Neural cell (in vitro differentiated cells): ENCODE measurements at regions not wholly inside any gene's neighbourhood (a gene's known extent, or its start where the extent isn't known, plus 50 kb on each side); places are given as distances from the start of the nearest gene placed in this dataset.

Experiments used
- H2AFZ ChIP-seq: fragments of 200-600, 300-800 bp; sonication (generic), shearing (Covaris generic); 2 replicates; pipeline ENCODE4 v1.6.0; 2014; ENCODE audit warnings: low read depth, mild to moderate bottlenecking, antibody characterized with exemption, low read length, moderate library complexity
- H3F3A ChIP-seq: fragments of 200-600 bp; shearing (Covaris generic); 2 replicates; pipeline ENCODE4 v1.6.1; 2016; ENCODE audit warnings: mild to moderate bottlenecking, moderate library complexity, mixed read lengths, antibody characterized with exemption, low read length; ENCODE audit not compliant: insufficient read depth, poor library complexity, severe bottlenecking
- H3K27ac ChIP-seq: fragments of 200-600, 300-800 bp; sonication (generic), shearing (Covaris generic); 2 replicates; pipeline ENCODE4 v1.5.1; 2014; ENCODE audit warnings: mild to moderate bottlenecking, low read length, moderate library complexity
- H3K27me3 ChIP-seq: fragments of 300-800, 200-600 bp; sonication (generic), shearing (Covaris generic); 2 replicates; pipeline ENCODE4 v1.6.0; 2014; ENCODE audit warnings: mild to moderate bottlenecking, low read depth, low read length, moderate library complexity; ENCODE audit not compliant: insufficient read depth
- H3K36me3 ChIP-seq: fragments of 300-800, 200-600 bp; sonication (generic), shearing (Covaris generic); 2 replicates; pipeline ENCODE4 v1.5.1; 2014; ENCODE audit warnings: mild to moderate bottlenecking, antibody characterized with exemption, low read length, moderate library complexity; ENCODE audit not compliant: insufficient read depth
- H3K4me2 ChIP-seq: fragments of 300-800, 200-600 bp; sonication (generic), shearing (Covaris generic); 2 replicates; pipeline ENCODE4 v1.6.0; 2014; ENCODE audit warnings: mild to moderate bottlenecking, low read length
- H3K4me3 ChIP-seq: fragments of 300-800, 200-600 bp; sonication (generic), shearing (Covaris generic); 2 replicates; pipeline ENCODE4 v1.5.1; 2014; ENCODE audit warnings: mild to moderate bottlenecking, low read length, moderate library complexity
- H3K79me2 ChIP-seq: fragments of 200-600 bp; shearing (Covaris generic); replicated peaks from 2 replicates; pipeline ENCODE4 v1.6.0; 2014; ENCODE audit warnings: mild to moderate bottlenecking, low read length, moderate library complexity; ENCODE audit not compliant: insufficient read depth
- H3K9ac ChIP-seq: fragments of 300-800, 200-600 bp; sonication (generic), shearing (Covaris generic); 2 replicates; pipeline ENCODE4 v1.6.1; 2016; ENCODE audit warnings: mild to moderate bottlenecking, low read length, mixed read lengths
- H3K9me2 ChIP-seq: fragments of 200-600 bp; shearing (Covaris generic); 2 replicates; pipeline ENCODE4 v1.6.1; 2016; ENCODE audit warnings: mild to moderate bottlenecking, low read length, mixed read lengths; ENCODE audit not compliant: insufficient read depth
- H3K9me3 ChIP-seq: fragments of 200-600, 300-800 bp; sonication (generic), shearing (Covaris generic); 2 replicates; pipeline ENCODE4 v1.6.1; 2016; ENCODE audit warnings: mild to moderate bottlenecking, mixed run types, low read length, moderate library complexity, mixed read lengths
- H4K20me1 ChIP-seq: fragments of 200-600 bp; shearing (Covaris generic); 2 replicates; pipeline ENCODE4 v1.6.1; 2016; ENCODE audit warnings: mild to moderate bottlenecking, mixed run types; ENCODE audit not compliant: insufficient read depth
- EP300 ChIP-seq: fragments of 450-650 bp; conservative IDR thresholded peaks from 2 replicates; pipeline ENCODE4 v1.6.1; 2014; ENCODE audit warnings: antibody characterized with exemption, mild to moderate bottlenecking, moderate library complexity; ENCODE audit not compliant: poor library complexity, severe bottlenecking
- EZH2 ChIP-seq: fragments of 200-600, 300-800 bp; shearing (Covaris generic), sonication (generic); IDR thresholded peaks from 2 replicates; pipeline ENCODE4 v1.6.1; 2014; ENCODE audit warnings: antibody characterized with exemption, low read length, borderline replicate concordance, mild to moderate bottlenecking; ENCODE audit not compliant: insufficient read depth, poor library complexity, severe bottlenecking
- MXI1 ChIP-seq: fragments of 450-650 bp; conservative IDR thresholded peaks from 2 replicates; pipeline ENCODE4 v1.6.1; 2014; ENCODE audit warnings: antibody characterized with exemption, mild to moderate bottlenecking; ENCODE audit not compliant: poor library complexity, severe bottlenecking
- POLR2AphosphoS5 ChIP-seq: IDR thresholded peaks from 2 replicates; pipeline ENCODE4 v1.6.1; 2012
- RAD21 ChIP-seq: fragments of 450-650 bp; conservative IDR thresholded peaks from 2 replicates; pipeline ENCODE4 v1.6.1; 2014; ENCODE audit warnings: antibody characterized with exemption, mild to moderate bottlenecking, moderate library complexity
- SMC3 ChIP-seq: fragments of 450-650 bp; conservative IDR thresholded peaks from 2 replicates; pipeline ENCODE4 v1.6.1; 2014; ENCODE audit warnings: antibody characterized with exemption, mild to moderate bottlenecking, moderate library complexity; ENCODE audit not compliant: poor library complexity
- TAF1 ChIP-seq: IDR thresholded peaks from 2 replicates; pipeline ENCODE4 v1.6.1; 2012; ENCODE audit warnings: low read depth
- TF ChIP-seq, protein P1 (sequence below): fragments of 450-650 bp; IDR thresholded peaks from 2 replicates; pipeline ENCODE4 v1.5.1; 2014; ENCODE audit warnings: antibody characterized with exemption, mild to moderate bottlenecking, moderate library complexity; ENCODE audit not compliant: poor library complexity, severe bottlenecking
- TF ChIP-seq, protein P2 (sequence below): IDR thresholded peaks from 2 replicates; pipeline ENCODE4 v1.6.1; 2012; ENCODE audit warnings: borderline replicate concordance

DNA sequence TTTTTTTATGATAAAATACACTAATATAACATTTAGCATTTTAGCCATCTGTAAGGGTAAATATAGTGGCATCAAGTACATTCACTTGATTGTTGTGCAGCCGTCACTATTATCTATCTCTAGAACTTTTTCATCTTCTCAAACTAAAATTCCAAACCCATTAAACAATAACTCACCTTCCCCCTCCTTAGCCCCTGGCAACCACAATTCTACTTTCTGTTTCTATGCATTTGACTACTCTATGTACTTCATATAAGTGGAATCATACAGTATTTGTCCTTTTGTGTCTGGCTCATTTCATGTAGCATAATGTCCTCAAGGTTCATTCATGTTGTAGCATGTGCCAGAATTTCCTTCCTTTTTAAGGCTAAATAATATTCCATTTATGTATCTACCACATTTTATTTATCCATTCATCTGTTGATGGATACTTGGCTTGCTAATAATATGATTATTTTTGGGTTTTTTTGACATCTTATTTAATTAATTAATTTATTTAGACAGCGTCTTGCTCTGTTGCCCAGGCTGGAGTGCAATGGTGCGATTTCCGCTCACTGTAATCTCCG, 69.6 kb upstream of the MACF1 start:
- Histone ChIP-seq H3K4me3 (no peak overlapping the region), H3K27ac (no peak overlapping the region), H3K9ac (no peak overlapping the region), H2AFZ (no peak overlapping the region), H3K9me3 (no peaks in the 10 kb centered on the region), H4K20me1 (no peaks in the 10 kb centered on the region), H3F3A (no peaks in the 10 kb centered on the region), H3K36me3 (peaks cover 8% of the 10 kb centered on the region), H3K4me2 (no peak overlapping the region), H3K9me2 (no peaks in the 10 kb centered on the region), H3K79me2 (peaks cover 34% of the 10 kb centered on the region), H3K27me3 (no peaks in the 10 kb centered on the region)
- no peak for TF ChIP-seq POLR2AphosphoS5
- TF ChIP-seq, protein P1, sequence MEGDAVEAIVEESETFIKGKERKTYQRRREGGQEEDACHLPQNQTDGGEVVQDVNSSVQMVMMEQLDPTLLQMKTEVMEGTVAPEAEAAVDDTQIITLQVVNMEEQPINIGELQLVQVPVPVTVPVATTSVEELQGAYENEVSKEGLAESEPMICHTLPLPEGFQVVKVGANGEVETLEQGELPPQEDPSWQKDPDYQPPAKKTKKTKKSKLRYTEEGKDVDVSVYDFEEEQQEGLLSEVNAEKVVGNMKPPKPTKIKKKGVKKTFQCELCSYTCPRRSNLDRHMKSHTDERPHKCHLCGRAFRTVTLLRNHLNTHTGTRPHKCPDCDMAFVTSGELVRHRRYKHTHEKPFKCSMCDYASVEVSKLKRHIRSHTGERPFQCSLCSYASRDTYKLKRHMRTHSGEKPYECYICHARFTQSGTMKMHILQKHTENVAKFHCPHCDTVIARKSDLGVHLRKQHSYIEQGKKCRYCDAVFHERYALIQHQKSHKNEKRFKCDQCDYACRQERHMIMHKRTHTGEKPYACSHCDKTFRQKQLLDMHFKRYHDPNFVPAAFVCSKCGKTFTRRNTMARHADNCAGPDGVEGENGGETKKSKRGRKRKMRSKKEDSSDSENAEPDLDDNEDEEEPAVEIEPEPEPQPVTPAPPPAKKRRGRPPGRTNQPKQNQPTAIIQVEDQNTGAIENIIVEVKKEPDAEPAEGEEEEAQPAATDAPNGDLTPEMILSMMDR, result no peak
- no peak for TF ChIP-seq TAF1
- TF ChIP-seq SMC3, result no peak
- TF ChIP-seq, protein P2, sequence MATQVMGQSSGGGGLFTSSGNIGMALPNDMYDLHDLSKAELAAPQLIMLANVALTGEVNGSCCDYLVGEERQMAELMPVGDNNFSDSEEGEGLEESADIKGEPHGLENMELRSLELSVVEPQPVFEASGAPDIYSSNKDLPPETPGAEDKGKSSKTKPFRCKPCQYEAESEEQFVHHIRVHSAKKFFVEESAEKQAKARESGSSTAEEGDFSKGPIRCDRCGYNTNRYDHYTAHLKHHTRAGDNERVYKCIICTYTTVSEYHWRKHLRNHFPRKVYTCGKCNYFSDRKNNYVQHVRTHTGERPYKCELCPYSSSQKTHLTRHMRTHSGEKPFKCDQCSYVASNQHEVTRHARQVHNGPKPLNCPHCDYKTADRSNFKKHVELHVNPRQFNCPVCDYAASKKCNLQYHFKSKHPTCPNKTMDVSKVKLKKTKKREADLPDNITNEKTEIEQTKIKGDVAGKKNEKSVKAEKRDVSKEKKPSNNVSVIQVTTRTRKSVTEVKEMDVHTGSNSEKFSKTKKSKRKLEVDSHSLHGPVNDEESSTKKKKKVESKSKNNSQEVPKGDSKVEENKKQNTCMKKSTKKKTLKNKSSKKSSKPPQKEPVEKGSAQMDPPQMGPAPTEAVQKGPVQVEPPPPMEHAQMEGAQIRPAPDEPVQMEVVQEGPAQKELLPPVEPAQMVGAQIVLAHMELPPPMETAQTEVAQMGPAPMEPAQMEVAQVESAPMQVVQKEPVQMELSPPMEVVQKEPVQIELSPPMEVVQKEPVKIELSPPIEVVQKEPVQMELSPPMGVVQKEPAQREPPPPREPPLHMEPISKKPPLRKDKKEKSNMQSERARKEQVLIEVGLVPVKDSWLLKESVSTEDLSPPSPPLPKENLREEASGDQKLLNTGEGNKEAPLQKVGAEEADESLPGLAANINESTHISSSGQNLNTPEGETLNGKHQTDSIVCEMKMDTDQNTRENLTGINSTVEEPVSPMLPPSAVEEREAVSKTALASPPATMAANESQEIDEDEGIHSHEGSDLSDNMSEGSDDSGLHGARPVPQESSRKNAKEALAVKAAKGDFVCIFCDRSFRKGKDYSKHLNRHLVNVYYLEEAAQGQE, result no peak
- TF ChIP-seq MXI1, result no peak
- no peak for TF ChIP-seq RAD21
- no peak for TF ChIP-seq EP300
- no peak for TF ChIP-seq EZH2

DNA sequence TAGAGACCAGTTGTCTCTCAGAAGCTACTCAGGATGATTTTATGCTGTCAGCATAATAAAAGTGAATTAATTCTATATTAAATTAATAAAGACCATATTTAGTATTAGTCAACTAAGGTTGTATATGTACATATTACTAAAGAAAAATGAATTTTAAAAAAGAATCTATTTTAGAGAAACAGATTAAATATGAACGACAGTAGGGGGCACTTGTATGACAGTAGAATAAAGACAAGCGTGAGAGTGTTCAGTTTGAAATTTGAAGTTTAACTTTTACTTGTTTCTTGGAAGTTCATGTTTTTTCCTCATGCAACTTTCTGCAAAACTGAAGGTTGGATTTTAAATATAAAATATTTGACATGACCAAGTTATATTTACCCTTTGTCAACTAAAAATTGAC, 67.9 kb upstream of the MACF1 start:
- H3K27ac ChIP-seq, result no peak overlapping the region
- no peaks in the 10 kb centered on the region for H3K27me3 ChIP-seq
- no peaks in the 10 kb centered on the region for H3K9me2 ChIP-seq
- H3K9ac ChIP-seq, result no peak overlapping the region
- peaks cover 36% of the 10 kb centered on the region for H3K79me2 ChIP-seq
- H2AFZ ChIP-seq, result no peak overlapping the region
- H3K4me3 ChIP-seq, result no peak overlapping the region
- TF ChIP-seq POLR2AphosphoS5, result no peak
- TF ChIP-seq, protein P1, result no peak
- TF ChIP-seq SMC3, result no peak
- no peak for TF ChIP-seq MXI1
- TF ChIP-seq EP300, result no peak
- TF ChIP-seq EZH2, result no peak
- no peak for TF ChIP-seq TAF1
- TF ChIP-seq, protein P2, result no peak
- no peak for TF ChIP-seq RAD21
- H3F3A ChIP-seq, result no peaks in the 10 kb centered on the region
- no peaks in the 10 kb centered on the region for H3K9me3 ChIP-seq
- H3K4me2 ChIP-seq, result no peak overlapping the region
- H3K36me3 ChIP-seq, result peaks cover 8% of the 10 kb centered on the region
- H4K20me1 ChIP-seq, result peaks cover 3% of the 10 kb centered on the region
